GM12873 (cell line): ENCODE measurements at regions not wholly inside any gene's neighbourhood (a gene's known extent, or its start where the extent isn't known, plus 50 kb on each side); places are given as distances from the start of the nearest gene placed in this dataset.

Experiments
- CTCF ChIP-seq: IDR thresholded peaks from 2 replicates; pipeline ENCODE4 v1.5.1; 2012; ENCODE audit warnings: low read depth, mild to moderate bottlenecking, moderate library complexity, low read length, control low read depth; ENCODE audit not compliant: insufficient read depth; ENCODE audit errors: missing control alignments

- no peak for TF ChIP-seq CTCF
Measured at GRCh38 chr11:105553025-105553424, 56.8 kb upstream of the GRIA4 start.

GRCh38 chr11:105548359-105548758, 61.5 kb upstream of the GRIA4 start:
- no peak for TF ChIP-seq CTCF

- no peak for TF ChIP-seq CTCF
Measured at GRCh38 chr11:105538588-105538987, 71.3 kb upstream of the GRIA4 start.

- TF ChIP-seq CTCF, result no peak
Measured at GRCh38 chr11:105537531-105537930, 72.3 kb upstream of the GRIA4 start.

- no peak for TF ChIP-seq CTCF
Measured at GRCh38 chr11:105524286-105524685, 85.6 kb upstream of the GRIA4 start.

- no peak for TF ChIP-seq CTCF
Measured at GRCh38 chr11:105520706-105521345, 89.0 kb upstream of the GRIA4 start.

- TF ChIP-seq CTCF, result no peak
Measured at GRCh38 chr11:105507496-105508254, 102.2 kb upstream of the GRIA4 start.
